ENCODE measurements at regions not wholly inside any gene's neighbourhood (a gene's known extent, or its start where the extent isn't known, plus 50 kb on each side); places are given as distances from the start of the nearest gene placed in this dataset.

GRCh38 chr6:138593909-138594757 is 94.8 kb upstream of the NHSL1 start:
- Histone ChIP-seq H3K27ac (ENCODE audit: low read length) (no peak overlapping the region), H3K27me3 (ENCODE audit: control insufficient read depth in 1 of 2, insufficient read depth in 2 of 2, low read length in 2 of 2) (no peaks in the 10 kb centered on the region), H3K9me3 (ENCODE audit: control insufficient read depth in 2 of 2, low read length in 2 of 2) (no peaks in the 10 kb centered on the region), H3K4me1 (ENCODE audit: control insufficient read depth, insufficient read depth, low read length) (peaks cover 2% of the 10 kb centered on the region), H3K4me3 (ENCODE audit: low read length in 2 of 2) (no peak overlapping the region), H3K36me3 (ENCODE audit: control insufficient read depth in 2 of 2, insufficient read depth in 2 of 2, low read length in 2 of 2) (no peaks in the 10 kb centered on the region), H3K9ac (ENCODE audit: low read length in 2 of 2) (no peak overlapping the region)

DNA sequence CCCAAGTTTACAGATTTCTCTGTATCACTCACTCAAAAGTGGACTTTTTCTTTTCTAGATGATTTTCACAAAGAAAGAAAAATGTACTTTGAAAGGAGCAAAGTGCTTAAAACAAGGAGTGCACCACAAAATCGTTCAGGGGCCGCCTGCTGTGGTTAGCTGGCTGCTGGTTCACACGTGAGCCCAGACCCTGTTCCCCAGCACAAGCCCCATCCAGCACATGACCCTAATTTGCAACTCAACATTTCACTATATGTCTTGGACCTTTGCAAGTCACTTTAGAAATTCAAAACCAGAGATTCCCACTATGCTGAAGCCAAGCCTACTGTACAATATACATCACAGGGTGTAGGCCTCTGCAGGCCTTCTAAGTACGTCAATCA is 95.5 kb upstream of the NHSL1 start:
- no peaks in the 10 kb centered on the region for H3K36me3 ChIP-seq (ENCODE audit: control insufficient read depth in 2 of 2, insufficient read depth in 2 of 2, low read length in 2 of 2)
- no peaks in the 10 kb centered on the region for H3K9me3 ChIP-seq (ENCODE audit: control insufficient read depth in 2 of 2, low read length in 2 of 2)
- no peak overlapping the region for H3K27ac ChIP-seq (ENCODE audit: low read length)

DNA sequence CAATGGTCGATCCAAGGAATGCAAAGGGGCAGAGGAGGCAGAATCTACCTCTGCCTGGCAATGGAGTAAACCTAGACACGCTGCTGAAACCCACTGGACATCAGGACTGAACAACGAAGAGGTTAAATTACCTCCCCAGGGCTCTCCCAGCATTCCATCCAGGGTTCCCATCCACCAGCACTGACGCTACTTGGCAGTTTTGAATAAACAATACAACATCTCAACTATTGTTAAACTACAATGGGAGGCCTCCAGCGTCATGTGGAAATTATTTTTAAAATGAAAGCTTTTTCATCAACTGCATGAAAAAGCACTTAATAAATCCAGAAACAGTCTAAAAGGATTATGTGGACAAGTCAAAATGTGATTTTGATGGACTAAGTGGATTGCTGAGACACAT is 96.8 kb upstream of the NHSL1 start:
- Histone ChIP-seq H3K27ac (ENCODE audit: low read length) (no peak overlapping the region), H3K4me1 (ENCODE audit: control insufficient read depth, insufficient read depth, low read length) (no peaks in the 10 kb centered on the region)

More for the DNA sequence above, 95.5 kb upstream of the NHSL1 start:
- Histone ChIP-seq H3K27me3 (ENCODE audit: control insufficient read depth in 1 of 2, insufficient read depth in 2 of 2, low read length in 2 of 2) (no peaks in the 10 kb centered on the region), H3K4me1 (ENCODE audit: control insufficient read depth, insufficient read depth, low read length) (no peaks in the 10 kb centered on the region), H3K9ac (ENCODE audit: low read length in 2 of 2) (no peak overlapping the region), H3K4me3 (ENCODE audit: low read length in 2 of 2) (no peak overlapping the region)

GRCh38 chr6:138596591-138596990 is 97.3 kb upstream of the NHSL1 start:
- Histone ChIP-seq H3K9ac (ENCODE audit: low read length in 2 of 2) (no peak overlapping the region), H3K27me3 (ENCODE audit: control insufficient read depth in 1 of 2, insufficient read depth in 2 of 2, low read length in 2 of 2) (no peaks in the 10 kb centered on the region), H3K36me3 (ENCODE audit: control insufficient read depth in 2 of 2, insufficient read depth in 2 of 2, low read length in 2 of 2) (no peaks in the 10 kb centered on the region), H3K4me3 (ENCODE audit: low read length in 2 of 2) (no peak overlapping the region), H3K4me1 (ENCODE audit: control insufficient read depth, insufficient read depth, low read length) (no peaks in the 10 kb centered on the region), H3K27ac (ENCODE audit: low read length) (no peak overlapping the region), H3K9me3 (ENCODE audit: control insufficient read depth in 2 of 2, low read length in 2 of 2) (no peaks in the 10 kb centered on the region)

More for the DNA sequence above, 96.8 kb upstream of the NHSL1 start:
- Histone ChIP-seq H3K36me3 (ENCODE audit: control insufficient read depth in 2 of 2, insufficient read depth in 2 of 2, low read length in 2 of 2) (no peaks in the 10 kb centered on the region), H3K27me3 (ENCODE audit: control insufficient read depth in 1 of 2, insufficient read depth in 2 of 2, low read length in 2 of 2) (no peaks in the 10 kb centered on the region), H3K9ac (ENCODE audit: low read length in 2 of 2) (no peak overlapping the region), H3K4me3 (ENCODE audit: low read length in 2 of 2) (no peak overlapping the region), H3K9me3 (ENCODE audit: control insufficient read depth in 2 of 2, low read length in 2 of 2) (no peaks in the 10 kb centered on the region)

DNA sequence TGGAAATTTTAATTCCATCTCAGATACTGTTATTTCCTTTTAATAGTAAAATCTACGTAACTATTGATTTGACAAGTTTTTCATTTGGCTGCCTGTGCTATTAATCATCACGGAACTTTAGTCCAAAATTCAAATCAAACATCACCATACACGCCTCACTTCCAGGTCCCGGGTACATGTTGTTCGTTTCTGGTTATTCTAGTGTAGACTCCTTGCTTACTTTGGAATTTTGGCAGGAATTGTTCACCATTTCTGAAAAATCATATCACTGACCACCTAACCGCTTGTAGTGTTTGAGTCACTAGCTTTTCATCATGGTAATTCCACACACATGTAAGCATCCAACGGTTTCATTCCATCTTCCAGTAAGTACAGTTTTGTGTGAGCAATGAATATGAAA is 98.0 kb upstream of the NHSL1 start:
- H3K9me3 ChIP-seq (ENCODE audit: control insufficient read depth in 2 of 2, low read length in 2 of 2), result no peaks in the 10 kb centered on the region
- no peaks in the 10 kb centered on the region for H3K27me3 ChIP-seq (ENCODE audit: control insufficient read depth in 1 of 2, insufficient read depth in 2 of 2, low read length in 2 of 2)
- no peaks in the 10 kb centered on the region for H3K4me1 ChIP-seq (ENCODE audit: control insufficient read depth, insufficient read depth, low read length)
- H3K36me3 ChIP-seq (ENCODE audit: control insufficient read depth in 2 of 2, insufficient read depth in 2 of 2, low read length in 2 of 2), result no peaks in the 10 kb centered on the region
- H3K9ac ChIP-seq (ENCODE audit: low read length in 2 of 2), result no peak overlapping the region
- H3K27ac ChIP-seq (ENCODE audit: low read length), result no peak overlapping the region
- H3K4me3 ChIP-seq (ENCODE audit: low read length in 2 of 2), result no peak overlapping the region

DNA sequence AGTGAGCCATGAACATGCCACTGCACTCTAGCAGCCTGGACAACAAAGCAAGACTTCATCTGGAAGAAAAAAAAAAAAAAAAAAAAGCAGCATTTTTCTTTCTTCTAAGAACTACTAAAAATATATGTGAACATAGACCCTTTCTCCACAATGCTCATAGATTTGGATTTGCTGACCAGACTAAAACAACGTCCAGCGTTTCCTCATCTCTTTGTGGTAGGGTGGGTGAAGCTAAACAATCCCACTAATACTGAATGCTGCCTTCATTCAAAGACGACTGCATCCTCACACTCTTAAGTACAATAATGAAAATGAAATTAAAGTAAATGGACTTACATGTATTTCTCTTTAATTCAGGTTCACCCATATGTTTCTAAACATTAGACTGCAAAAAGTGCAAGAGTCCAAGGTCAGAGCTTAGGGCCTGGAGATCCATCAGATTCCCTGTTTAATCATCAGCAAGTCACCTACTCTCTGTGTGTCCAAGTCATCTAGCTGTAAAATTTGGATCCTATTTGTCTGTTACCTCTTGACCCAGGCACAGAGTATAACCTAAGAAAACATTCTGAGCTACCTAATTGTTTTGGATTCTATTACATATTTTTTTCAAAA is 99.4 kb upstream of the NHSL1 start:
- Histone ChIP-seq H3K9me3 (ENCODE audit: control insufficient read depth in 2 of 2, low read length in 2 of 2) (no peaks in the 10 kb centered on the region), H3K4me1 (ENCODE audit: control insufficient read depth, insufficient read depth, low read length) (no peaks in the 10 kb centered on the region), H3K9ac (ENCODE audit: low read length in 2 of 2) (no peak overlapping the region), H3K4me3 (ENCODE audit: low read length in 2 of 2) (no peak overlapping the region), H3K27ac (ENCODE audit: low read length) (no peak overlapping the region), H3K27me3 (ENCODE audit: control insufficient read depth in 1 of 2, insufficient read depth in 2 of 2, low read length in 2 of 2) (no peaks in the 10 kb centered on the region), H3K36me3 (ENCODE audit: control insufficient read depth in 2 of 2, insufficient read depth in 2 of 2, low read length in 2 of 2) (no peaks in the 10 kb centered on the region)

GRCh38 chr6:138600261-138600660 is 101.0 kb upstream of the NHSL1 start:
- H3K4me1 ChIP-seq (ENCODE audit: control insufficient read depth, insufficient read depth, low read length), result no peaks in the 10 kb centered on the region
- no peaks in the 10 kb centered on the region for H3K9me3 ChIP-seq (ENCODE audit: control insufficient read depth in 2 of 2, low read length in 2 of 2)
- H3K4me3 ChIP-seq (ENCODE audit: low read length in 2 of 2), result no peak overlapping the region
- no peaks in the 10 kb centered on the region for H3K36me3 ChIP-seq (ENCODE audit: control insufficient read depth in 2 of 2, insufficient read depth in 2 of 2, low read length in 2 of 2)
- H3K27me3 ChIP-seq (ENCODE audit: control insufficient read depth in 1 of 2, insufficient read depth in 2 of 2, low read length in 2 of 2), result no peaks in the 10 kb centered on the region
- H3K27ac ChIP-seq (ENCODE audit: low read length), result no peak overlapping the region
- no peak overlapping the region for H3K9ac ChIP-seq (ENCODE audit: low read length in 2 of 2)

- no peaks in the 10 kb centered on the region for H3K4me1 ChIP-seq (ENCODE audit: control insufficient read depth, insufficient read depth, low read length)
- H3K27me3 ChIP-seq (ENCODE audit: control insufficient read depth in 1 of 2, insufficient read depth in 2 of 2, low read length in 2 of 2), result no peaks in the 10 kb centered on the region
- no peak overlapping the region for H3K4me3 ChIP-seq (ENCODE audit: low read length in 2 of 2)
- no peak overlapping the region for H3K27ac ChIP-seq (ENCODE audit: low read length)
- no peak overlapping the region for H3K9ac ChIP-seq (ENCODE audit: low read length in 2 of 2)
- no peaks in the 10 kb centered on the region for H3K36me3 ChIP-seq (ENCODE audit: control insufficient read depth in 2 of 2, insufficient read depth in 2 of 2, low read length in 2 of 2)
- no peaks in the 10 kb centered on the region for H3K9me3 ChIP-seq (ENCODE audit: control insufficient read depth in 2 of 2, low read length in 2 of 2)
These were observed 101.4 kb upstream of the NHSL1 start for GRCh38 chr6:138600726-138601125.

- H3K4me1 ChIP-seq (ENCODE audit: control insufficient read depth, insufficient read depth, low read length), result no peaks in the 10 kb centered on the region
These were observed 101.8 kb upstream of the NHSL1 start for GRCh38 chr6:138601128-138601527.

GRCh38 chr6:138605958-138606357 is 106.7 kb upstream of the NHSL1 start:
- Histone ChIP-seq H3K4me1 (ENCODE audit: control insufficient read depth, insufficient read depth, low read length) (no peaks in the 10 kb centered on the region), H3K9me3 (ENCODE audit: control insufficient read depth in 2 of 2, low read length in 2 of 2) (no peaks in the 10 kb centered on the region), H3K4me3 (ENCODE audit: low read length in 2 of 2) (no peak overlapping the region), H3K27ac (ENCODE audit: low read length) (no peak overlapping the region), H3K9ac (ENCODE audit: low read length in 2 of 2) (no peak overlapping the region), H3K27me3 (ENCODE audit: control insufficient read depth in 1 of 2, insufficient read depth in 2 of 2, low read length in 2 of 2) (no peaks in the 10 kb centered on the region), H3K36me3 (ENCODE audit: control insufficient read depth in 2 of 2, insufficient read depth in 2 of 2, low read length in 2 of 2) (no peaks in the 10 kb centered on the region)

More at GRCh38 chr6:138601128-138601527, 101.8 kb upstream of the NHSL1 start:
- Histone ChIP-seq H3K9me3 (ENCODE audit: control insufficient read depth in 2 of 2, low read length in 2 of 2) (no peaks in the 10 kb centered on the region), H3K27ac (ENCODE audit: low read length) (no peak overlapping the region), H3K4me3 (ENCODE audit: low read length in 2 of 2) (no peak overlapping the region), H3K9ac (ENCODE audit: low read length in 2 of 2) (no peak overlapping the region), H3K27me3 (ENCODE audit: control insufficient read depth in 1 of 2, insufficient read depth in 2 of 2, low read length in 2 of 2) (no peaks in the 10 kb centered on the region), H3K36me3 (ENCODE audit: control insufficient read depth in 2 of 2, insufficient read depth in 2 of 2, low read length in 2 of 2) (no peaks in the 10 kb centered on the region)
